Skeletal muscle satellite cell (primary cell): ENCODE measurements at regions not wholly inside any gene's neighbourhood (a gene's known extent, or its start where the extent isn't known, plus 50 kb on each side); places are given as distances from the start of the nearest gene placed in this dataset.

Experiments used
- H3K27me3 ChIP-seq: 2 replicates; pipeline ENCODE4 v1.7.0; 2013; ENCODE audit warnings: low read length; ENCODE audit not compliant: control insufficient read depth, insufficient read depth
- H3K36me3 ChIP-seq: 2 replicates; pipeline ENCODE4 v1.7.0; 2013; ENCODE audit warnings: mild to moderate bottlenecking, control low read depth, low read length; ENCODE audit not compliant: insufficient read depth
- H3K4me1 ChIP-seq: 2 replicates; pipeline ENCODE4 v1.7.0; 2013; ENCODE audit warnings: low read length; ENCODE audit not compliant: control insufficient read depth, insufficient read depth
- H3K4me2 ChIP-seq: 2 replicates; pipeline ENCODE4 v1.7.0; 2013; ENCODE audit warnings: mild to moderate bottlenecking, low read length
- H3K4me3 ChIP-seq: 2 replicates; pipeline ENCODE4 v1.7.0; 2013; ENCODE audit warnings: low read length
- H3K9ac ChIP-seq: 2 replicates; pipeline ENCODE4 v1.7.0; 2013; ENCODE audit warnings: mild to moderate bottlenecking, low read depth, low read length, moderate library complexity
- H3K9me3 ChIP-seq: replicated peaks from 2 replicates; pipeline ENCODE4 v1.7.0; 2013; ENCODE audit warnings: mild to moderate bottlenecking, control low read depth, low read length

GRCh38 chr10:61164458-61165160 is 220.6 kb upstream of the RHOBTB1 start:
- H3K4me1 ChIP-seq = peaks cover 3% of the 10 kb centered on the region
- peak overlapping the region; percentile 45 for H3K4me2 ChIP-seq
- no peak overlapping the region for H3K9ac ChIP-seq
- H3K4me3 ChIP-seq = no peak overlapping the region
- no peaks in the 10 kb centered on the region for H3K27me3 ChIP-seq
- no peaks in the 10 kb centered on the region for H3K9me3 ChIP-seq
- no peaks in the 10 kb centered on the region for H3K36me3 ChIP-seq

- Histone ChIP-seq H3K36me3 (no peaks in the 10 kb centered on the region), H3K4me2 (no peak overlapping the region), H3K4me3 (no peak overlapping the region), H3K9ac (no peak overlapping the region), H3K9me3 (no peaks in the 10 kb centered on the region), H3K27me3 (no peaks in the 10 kb centered on the region), H3K4me1 (peaks cover 8% of the 10 kb centered on the region)
Observed at GRCh38 chr10:61163403-61163802, 219.4 kb upstream of the RHOBTB1 start.

DNA sequence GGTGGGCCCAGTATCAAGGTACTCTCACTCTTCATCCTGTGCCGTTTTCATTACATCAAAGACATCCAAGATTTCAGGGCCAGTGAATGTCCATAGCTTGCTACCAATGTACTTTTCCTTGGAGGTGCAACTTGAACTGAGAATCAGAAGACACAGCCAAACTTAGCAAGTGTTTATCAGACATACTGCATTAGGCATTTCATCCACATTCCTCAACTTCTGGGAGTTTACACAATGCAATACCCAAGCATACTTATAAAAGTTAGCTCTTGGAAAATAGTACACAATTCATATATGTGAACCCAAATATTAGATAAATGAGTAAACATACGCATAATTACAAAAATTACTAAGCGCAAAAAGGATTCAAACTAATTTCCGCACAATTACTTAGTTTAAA is 216.3 kb upstream of the RHOBTB1 start:
- H3K4me1 ChIP-seq = peaks cover 12% of the 10 kb centered on the region
- H3K36me3 ChIP-seq = no peaks in the 10 kb centered on the region
- no peak overlapping the region for H3K4me2 ChIP-seq
- no peak overlapping the region for H3K4me3 ChIP-seq
- H3K9ac ChIP-seq = no peak overlapping the region
- no peaks in the 10 kb centered on the region for H3K9me3 ChIP-seq
- H3K27me3 ChIP-seq = no peaks in the 10 kb centered on the region

- H3K9me3 ChIP-seq = no peaks in the 10 kb centered on the region
- no peaks in the 10 kb centered on the region for H3K27me3 ChIP-seq
- H3K4me2 ChIP-seq = no peak overlapping the region
- H3K36me3 ChIP-seq = no peaks in the 10 kb centered on the region
- no peak overlapping the region for H3K9ac ChIP-seq
- peaks cover 10% of the 10 kb centered on the region for H3K4me1 ChIP-seq
- no peak overlapping the region for H3K4me3 ChIP-seq
Observed at GRCh38 chr10:61159253-61159652, 215.3 kb upstream of the RHOBTB1 start.

- no peak overlapping the region for H3K4me2 ChIP-seq
- H3K9me3 ChIP-seq = no peaks in the 10 kb centered on the region
Observed at GRCh38 chr10:61157182-61157581, 213.2 kb upstream of the RHOBTB1 start.

DNA sequence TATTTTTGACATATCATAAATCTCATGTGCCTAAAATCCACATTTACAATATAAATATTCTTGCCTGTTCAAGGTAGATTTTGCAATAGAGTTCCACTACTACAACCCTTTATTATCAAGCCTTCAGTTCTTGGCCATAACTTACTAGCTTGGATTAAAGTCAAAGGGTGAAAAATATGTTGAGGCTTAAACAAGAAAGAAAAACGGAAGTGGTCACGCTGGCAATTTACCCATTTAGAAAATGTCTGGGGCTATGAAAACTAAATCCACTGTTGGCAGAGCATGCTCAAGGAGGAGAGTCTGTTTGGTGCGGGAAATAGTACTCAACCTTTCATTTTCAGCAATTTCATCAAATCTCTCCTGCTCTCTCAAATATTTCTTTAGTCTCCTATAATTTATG is 209.8 kb upstream of the RHOBTB1 start:
- H3K4me2 ChIP-seq = no peak overlapping the region
- H3K9ac ChIP-seq = no peak overlapping the region
- peaks cover 4% of the 10 kb centered on the region for H3K4me1 ChIP-seq
- no peaks in the 10 kb centered on the region for H3K9me3 ChIP-seq
- H3K36me3 ChIP-seq = no peaks in the 10 kb centered on the region
- H3K4me3 ChIP-seq = no peak overlapping the region
- no peaks in the 10 kb centered on the region for H3K27me3 ChIP-seq

More at GRCh38 chr10:61157182-61157581, 213.2 kb upstream of the RHOBTB1 start:
- Histone ChIP-seq H3K36me3 (no peaks in the 10 kb centered on the region), H3K4me3 (no peak overlapping the region), H3K27me3 (no peaks in the 10 kb centered on the region), H3K9ac (no peak overlapping the region), H3K4me1 (peaks cover 9% of the 10 kb centered on the region)

DNA sequence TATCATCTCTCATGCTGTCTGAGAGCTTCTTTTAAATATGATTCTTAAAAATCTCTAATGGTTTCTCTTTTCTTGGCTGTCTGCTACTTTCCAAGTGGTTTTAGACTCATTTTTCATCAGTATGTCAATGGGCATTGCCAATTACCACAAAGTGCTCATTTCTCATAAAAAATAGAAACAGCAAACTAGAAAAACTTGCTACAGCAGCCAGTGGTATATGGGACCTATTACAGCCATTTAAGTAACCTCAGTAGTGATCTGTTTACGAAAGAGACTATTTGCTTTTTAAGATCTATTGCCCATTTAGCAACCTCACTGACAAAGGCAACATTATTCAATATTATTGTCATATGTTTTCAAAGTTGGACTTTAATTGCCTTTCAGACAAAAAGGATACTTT is 207.1 kb upstream of the RHOBTB1 start:
- Histone ChIP-seq H3K27me3 (peaks cover 3% of the 10 kb centered on the region), H3K36me3 (no peaks in the 10 kb centered on the region), H3K4me2 (no peak overlapping the region)

DNA sequence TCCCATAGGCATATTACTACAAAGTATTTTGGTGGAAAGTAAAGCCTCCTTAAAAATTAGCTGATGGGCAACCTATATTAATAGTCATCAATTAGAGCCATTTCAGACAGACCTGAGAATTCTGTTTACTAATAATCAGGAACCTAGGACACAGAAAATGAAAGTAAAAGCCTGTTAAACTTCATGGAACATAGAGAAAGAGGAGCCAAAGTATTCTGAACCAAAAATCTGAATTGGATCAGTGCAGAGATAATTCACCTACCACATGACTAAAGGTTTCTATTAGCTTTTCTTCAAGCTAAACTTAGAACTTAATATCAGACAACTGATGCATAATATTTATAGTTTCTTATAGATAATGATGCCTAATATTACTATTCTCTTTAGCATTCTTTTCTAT is 204.5 kb upstream of the RHOBTB1 start:
- Histone ChIP-seq H3K27me3 (peaks cover 3% of the 10 kb centered on the region), H3K4me2 (no peak overlapping the region), H3K9me3 (no peaks in the 10 kb centered on the region), H3K4me1 (no peaks in the 10 kb centered on the region), H3K4me3 (no peak overlapping the region), H3K9ac (no peak overlapping the region), H3K36me3 (no peaks in the 10 kb centered on the region)

More for the DNA sequence above, 207.1 kb upstream of the RHOBTB1 start:
- H3K4me1 ChIP-seq = no peaks in the 10 kb centered on the region
- no peak overlapping the region for H3K4me3 ChIP-seq
- no peak overlapping the region for H3K9ac ChIP-seq
- no peaks in the 10 kb centered on the region for H3K9me3 ChIP-seq

DNA sequence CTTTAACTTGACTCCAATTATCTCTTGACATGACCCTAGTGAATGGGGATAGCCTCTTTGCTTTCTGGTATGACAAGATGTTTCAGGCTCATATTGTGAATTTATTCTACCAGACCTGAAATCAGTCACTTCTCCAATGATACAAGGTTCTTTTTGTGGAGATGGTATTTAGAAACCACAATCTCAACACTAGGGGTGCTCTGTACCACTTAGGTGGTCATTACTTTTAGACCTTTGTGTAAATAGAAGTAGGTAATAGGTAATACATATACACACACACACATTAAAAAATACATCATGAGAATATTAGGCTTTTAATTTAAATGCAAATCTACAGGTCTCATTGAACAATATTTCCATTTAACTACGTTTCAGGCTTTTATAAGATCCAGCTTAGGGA is 199.0 kb upstream of the RHOBTB1 start:
- peaks cover 2% of the 10 kb centered on the region for H3K4me1 ChIP-seq
- H3K4me2 ChIP-seq = no peak overlapping the region
- H3K36me3 ChIP-seq = no peaks in the 10 kb centered on the region
- H3K4me3 ChIP-seq = no peak overlapping the region
- peaks cover 3% of the 10 kb centered on the region for H3K27me3 ChIP-seq
- H3K9me3 ChIP-seq = no peaks in the 10 kb centered on the region
- H3K9ac ChIP-seq = no peak overlapping the region

GRCh38 chr10:61140765-61141392 is 196.9 kb upstream of the RHOBTB1 start:
- no peaks in the 10 kb centered on the region for H3K9me3 ChIP-seq
- peak overlapping the region; percentile 38 for H3K4me2 ChIP-seq
- peaks cover 2% of the 10 kb centered on the region for H3K4me1 ChIP-seq
- no peak overlapping the region for H3K4me3 ChIP-seq
- no peaks in the 10 kb centered on the region for H3K27me3 ChIP-seq
- no peak overlapping the region for H3K9ac ChIP-seq
- H3K36me3 ChIP-seq = no peaks in the 10 kb centered on the region

DNA sequence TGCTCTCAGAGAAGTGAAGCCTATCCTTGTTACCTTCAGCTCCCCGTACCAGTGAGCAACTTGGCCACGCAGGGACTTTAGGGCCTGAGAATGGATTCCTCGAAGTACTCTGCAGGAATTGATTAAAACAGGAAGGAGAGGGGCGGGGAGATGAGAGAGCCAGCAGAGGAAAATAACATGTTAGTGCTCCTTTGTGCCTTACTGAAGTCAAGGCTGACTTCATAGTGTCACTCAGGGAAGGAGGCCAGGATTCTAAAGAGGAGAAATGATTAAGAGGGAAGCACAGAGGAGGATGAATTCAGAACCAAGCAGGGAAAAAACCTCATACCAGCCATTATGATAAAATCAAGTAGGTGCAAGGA is 195.6 kb upstream of the RHOBTB1 start:
- Histone ChIP-seq H3K9ac (no peak overlapping the region), H3K4me2 (no peak overlapping the region), H3K4me3 (no peak overlapping the region), H3K36me3 (no peaks in the 10 kb centered on the region), H3K9me3 (no peaks in the 10 kb centered on the region), H3K27me3 (no peaks in the 10 kb centered on the region), H3K4me1 (peaks cover 2% of the 10 kb centered on the region)
